Germinal center (tissue), 1 donor: ENCODE measurements at regions not wholly inside any gene's neighbourhood (a gene's known extent, or its start where the extent isn't known, plus 50 kb on each side); places are given as distances from the start of the nearest gene placed in this dataset.
"Not testable (repeated sequence)": the region's sequence is repeated elsewhere in the genome, so short reads cannot be mapped to it uniquely, and the experiment has no call there.

Source experiments
- DNase-seq: peaks from one replicate; pipeline ENCODE4 v3.0.0; 2012; ENCODE audit warnings: mixed read lengths, low spot score

DNA sequence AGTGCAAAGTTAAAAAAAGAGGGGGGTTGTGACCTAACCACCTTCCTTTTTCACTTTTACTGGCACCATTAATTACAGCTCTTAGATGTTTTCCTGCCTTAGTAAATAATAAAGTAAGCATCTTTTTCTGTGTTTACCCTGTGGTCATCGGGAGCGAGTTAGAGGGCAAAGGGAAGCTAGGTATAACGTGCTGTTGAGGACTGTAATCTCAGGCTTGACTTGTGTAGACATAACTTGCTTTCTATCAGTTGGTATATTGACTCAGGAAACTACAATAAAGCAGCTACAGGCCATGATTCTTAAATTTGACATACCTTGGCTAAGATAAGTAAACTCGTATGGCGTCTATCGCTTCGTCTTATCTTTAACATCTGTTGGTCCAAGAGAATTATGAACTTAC, 509.8 kb upstream of the CHD1 start:
- DNase-seq, result no peak

DNA sequence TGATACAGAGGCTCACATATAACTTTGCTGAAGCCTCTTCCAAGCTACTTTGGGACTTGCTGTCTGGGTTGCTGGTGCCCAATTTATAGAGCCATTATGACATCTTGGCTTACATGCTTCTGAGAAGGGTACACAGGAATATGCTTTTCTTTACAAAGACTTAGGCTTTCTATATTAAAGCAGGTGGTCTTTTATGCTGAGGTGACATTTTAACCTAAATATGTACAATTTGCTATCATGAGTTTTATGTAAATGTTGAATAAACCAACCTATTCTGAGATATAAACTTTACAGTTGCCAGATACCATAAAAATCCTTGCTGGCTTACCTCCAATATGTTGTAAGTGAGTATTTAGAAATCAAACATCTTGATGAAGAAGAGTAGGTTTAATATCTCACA, 509.2 kb upstream of the CHD1 start:
- no peak for DNase-seq

DNA sequence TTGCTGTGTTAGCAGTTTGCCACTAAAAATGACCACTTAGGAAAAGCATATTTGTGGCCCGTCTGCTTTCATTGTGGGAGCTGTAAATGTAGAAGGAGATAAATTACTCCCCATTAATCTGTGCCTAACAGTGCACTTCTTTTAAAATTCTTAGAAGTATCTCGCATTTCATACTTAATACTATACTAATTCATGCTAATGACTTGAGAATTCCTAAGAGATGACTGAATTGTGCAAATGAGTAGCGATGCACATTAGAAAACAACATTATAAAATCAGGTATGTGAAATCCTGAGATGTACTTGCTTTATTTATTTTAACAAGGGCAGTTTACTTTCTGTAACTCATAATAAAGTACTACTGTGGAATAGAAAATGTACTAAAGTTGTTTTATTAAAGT, 494.6 kb upstream of the CHD1 start:
- not testable (repeated sequence) for DNase-seq

DNA sequence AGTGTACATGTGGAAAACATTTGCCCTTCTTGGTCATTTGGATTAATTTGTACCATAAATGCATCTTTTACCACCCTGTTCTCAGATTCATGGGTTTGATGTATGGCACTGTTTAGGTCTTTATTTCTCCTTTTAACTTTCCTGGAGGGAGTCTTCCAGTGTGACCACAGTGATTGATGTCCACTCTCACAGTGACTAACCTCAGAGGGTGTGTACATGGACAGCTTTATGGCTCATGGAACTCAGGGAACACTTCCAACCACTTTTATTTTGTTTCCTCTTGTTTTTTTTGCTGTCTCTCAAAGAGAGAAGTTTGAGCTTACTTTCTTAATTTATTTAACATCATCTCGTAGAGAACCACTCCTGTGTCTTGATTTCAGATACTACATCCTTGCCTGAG, 489.8 kb upstream of the CHD1 start:
- not testable (repeated sequence) for DNase-seq

DNA sequence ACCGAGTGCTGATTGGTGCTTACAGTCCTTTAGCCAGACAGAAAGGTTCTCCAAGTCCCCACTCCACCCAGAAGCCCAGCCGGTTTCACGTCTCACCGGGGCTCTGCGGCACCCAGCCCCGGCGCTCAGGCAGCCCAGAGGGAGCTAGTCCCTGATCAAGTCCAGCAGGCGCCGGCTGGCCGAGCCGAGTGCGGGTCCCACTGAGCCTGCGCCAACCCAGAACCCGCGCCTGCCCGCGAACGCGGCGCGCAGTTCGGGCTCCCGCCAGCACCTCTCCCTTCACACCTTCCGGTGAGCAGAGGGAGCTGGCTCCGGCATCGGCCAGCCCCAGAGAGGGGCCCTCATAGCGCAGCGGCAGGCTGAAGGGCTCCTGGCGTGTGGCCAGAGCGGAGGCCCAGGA, 481.6 kb upstream of the CHD1 start:
- DNase-seq, result not testable (repeated sequence)

DNA sequence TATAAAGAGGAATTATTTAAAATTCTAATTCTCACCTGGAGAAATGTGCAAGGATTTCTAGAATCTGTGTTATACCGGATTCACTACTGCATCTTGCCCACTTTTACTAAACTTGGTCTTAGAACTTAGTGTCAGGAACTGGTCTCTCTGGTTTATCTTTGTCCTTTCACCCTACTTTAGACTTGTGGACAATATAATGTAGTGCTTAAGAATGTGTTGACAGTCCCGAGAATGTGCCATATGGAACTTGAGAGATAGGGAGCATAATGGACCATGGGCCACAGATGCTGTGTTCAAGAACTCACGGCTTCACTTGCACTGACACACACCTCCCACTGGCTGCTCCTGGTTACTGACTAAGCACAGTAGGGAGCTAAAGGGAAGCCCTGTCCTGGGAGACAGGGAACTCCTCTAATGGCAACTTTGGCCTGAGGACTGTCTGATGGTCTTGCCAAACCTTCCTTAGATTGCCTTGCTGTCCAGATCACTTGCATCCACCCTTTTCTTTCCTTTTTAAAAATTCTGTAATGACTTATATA, 476.0 kb upstream of the CHD1 start:
- DNase-seq, result not testable (repeated sequence)

DNA sequence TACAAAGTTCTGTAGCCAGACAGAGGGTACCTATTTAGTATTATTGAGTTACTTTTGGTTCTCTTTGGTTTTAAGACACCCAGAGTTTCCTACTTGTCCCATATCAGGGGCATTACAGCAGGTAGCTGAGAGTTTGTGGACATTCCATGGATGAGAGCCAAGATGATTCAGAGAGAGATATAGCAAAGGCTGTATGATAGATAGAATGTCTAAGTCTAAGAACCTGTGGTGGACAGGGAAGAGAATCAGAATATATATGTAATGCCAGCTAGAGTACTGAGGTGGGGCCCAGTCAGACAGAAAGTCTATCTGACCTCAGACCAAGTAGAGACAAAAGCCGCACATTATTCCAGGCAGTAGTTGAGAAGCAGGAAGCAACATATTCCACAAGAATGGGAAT, 471.8 kb upstream of the CHD1 start:
- not testable (repeated sequence) for DNase-seq

DNA sequence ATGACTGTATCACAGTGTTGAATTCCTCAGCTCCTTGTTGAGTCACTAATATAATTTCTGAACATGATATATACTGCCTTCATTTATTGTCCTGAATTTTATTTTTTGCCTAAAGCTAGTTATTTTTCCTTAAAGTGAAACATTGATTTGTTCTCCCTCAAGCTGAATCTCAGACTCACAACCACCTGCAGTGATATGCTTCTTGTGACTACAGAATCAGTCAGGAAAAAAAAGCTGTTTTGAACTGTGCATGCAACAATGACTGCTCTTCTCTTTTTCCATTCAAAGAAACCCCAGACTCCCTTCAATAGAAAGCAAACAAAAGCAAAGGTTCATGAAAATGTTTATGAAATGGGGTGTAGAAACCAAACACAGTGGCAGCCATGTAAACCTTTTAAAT, 470.2 kb upstream of the CHD1 start:
- no peak for DNase-seq

DNA sequence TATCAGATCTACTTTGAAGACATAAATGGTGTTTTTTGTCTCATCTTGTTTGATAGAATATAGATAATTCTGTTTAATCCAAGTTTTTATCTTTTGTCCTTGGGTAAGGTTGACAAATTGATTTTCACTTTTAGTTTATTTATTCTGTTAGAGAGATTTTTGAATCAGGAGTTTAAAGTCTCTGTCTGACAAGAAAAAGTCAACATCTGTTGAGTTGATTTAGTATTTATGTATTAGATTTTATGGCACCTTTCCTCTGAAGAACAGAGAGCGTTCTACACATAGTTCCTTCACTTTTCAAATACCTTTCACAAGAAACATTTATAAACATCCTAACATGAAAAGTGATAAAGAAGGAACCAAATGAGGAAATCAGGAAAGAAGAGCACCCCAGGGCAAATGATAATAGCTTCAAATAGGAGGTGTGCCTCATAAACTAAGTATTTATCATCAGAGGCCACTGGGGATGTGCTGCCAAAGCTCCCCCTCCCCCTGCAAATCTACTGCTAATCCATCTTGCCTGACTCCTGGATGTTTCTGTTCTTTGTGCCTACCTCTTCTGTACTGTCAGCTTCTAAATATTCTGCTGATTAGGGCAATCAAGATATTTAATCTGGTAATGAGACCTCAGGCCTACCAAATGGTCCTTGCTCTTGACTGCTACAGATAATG, 457.7 kb upstream of the CHD1 start:
- DNase-seq, result no peak

DNA sequence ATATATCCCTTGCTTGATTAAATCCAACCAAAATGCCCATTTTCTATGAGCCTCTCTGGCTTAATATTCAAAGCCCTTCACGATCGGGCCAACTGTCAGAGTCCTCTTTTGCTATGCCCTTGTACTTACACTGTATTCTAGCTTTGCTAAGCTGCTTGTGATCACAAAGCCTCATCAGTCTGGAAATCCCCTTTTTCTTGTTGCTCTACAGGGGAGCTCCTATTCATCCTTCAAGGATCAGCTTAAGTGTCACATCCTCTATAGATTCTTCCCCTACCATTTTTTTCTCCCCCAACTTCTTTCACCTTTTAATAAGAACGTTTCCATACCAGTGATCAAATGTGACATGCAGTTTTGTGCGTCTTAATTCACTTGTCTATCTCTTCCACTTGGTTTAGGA, 450.4 kb upstream of the CHD1 start:
- DNase-seq, result no peak

DNA sequence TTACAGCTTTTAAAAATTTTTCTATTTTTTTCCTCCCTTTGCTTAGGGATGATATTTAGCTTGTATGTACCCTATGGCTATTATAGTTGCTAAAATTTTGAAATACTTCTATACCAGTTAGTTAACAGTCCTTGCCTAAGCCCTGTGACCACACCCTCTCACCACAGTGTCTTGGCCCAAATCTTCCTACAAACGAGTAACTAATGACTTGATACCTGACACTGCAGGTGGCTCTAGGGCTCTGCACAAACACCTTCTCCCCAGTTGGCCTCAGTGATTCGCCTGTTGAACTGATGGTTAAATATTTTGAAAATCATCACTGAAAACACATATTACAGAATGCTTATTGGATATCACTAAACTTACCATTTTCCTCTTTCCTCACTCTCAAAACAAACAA, 449.6 kb upstream of the CHD1 start:
- DNase-seq, result no peak

DNA sequence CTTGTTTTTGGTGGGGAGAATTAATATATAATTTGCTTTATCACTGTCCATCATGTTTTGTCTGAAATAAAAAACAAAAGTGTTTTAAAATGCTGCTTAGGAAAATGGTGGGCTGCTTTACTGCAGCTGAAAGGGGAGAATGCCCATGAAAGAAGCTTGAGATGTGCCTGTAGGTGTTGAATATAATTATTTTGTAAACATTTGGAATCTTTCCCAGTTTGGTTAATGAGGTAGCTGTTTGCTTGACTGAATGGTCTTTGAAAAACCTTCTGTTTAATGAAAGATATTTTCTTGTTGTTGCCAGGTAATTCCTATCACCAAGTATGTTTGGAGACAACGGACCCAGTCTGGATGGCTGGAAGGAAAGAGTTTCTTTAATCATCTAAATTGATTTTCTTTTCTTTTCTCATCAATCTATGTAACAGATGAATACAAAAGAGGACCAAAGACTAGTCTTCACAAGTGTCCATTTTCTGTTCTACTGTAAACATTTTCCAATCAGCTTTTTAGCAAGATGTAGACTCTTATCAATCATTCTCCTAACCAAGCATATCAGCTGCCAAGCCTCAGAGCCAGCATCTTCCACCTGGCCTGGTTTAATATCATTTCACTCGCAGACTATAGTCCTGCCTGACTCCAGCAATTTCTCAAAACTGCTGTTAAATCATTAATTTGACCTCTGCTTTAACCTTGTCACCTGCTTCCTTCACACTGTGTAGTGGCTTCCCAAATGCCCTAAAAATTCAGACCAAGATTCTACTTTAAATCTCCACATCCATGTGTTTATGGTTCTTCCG, 441.2 kb upstream of the CHD1 start:
- no peak for DNase-seq

DNA sequence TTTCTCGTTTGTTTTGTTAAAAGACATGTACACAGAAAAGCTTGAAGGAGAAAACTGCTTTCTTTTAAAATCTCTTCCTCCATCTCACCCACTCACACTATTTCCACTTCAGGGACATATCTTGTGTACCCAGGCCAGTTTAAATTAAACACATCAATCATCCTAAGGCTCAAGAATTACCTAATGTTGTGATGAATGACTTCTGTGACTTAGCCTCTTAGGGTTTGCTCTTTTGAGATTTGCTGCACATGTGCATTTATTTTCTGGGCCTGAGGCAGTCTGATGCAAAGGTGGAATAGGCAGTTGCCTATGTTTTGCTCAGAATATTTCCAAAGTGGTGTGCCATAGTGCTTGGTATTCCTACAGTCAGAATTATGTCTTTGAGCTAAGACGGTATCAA, 439.9 kb upstream of the CHD1 start:
- no peak for DNase-seq

DNA sequence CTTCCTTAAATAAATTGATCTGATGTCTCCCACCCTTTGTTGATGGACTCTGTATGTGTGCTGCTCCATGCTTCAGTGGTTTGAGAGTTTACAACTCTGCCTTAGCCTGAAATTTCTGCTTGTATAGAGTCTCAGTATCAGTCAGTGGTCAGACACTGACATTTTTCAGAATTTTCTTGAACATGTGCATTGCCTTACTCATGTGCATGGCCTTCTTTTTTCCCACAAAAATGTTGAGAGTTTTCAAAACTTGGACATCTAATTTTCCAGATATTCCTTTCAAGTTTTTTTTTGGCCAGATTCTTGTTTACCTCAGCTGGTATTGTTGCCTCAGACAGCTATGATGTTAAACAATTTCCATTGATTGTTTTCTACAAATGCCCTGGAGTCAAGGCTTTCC, 427.1 kb upstream of the CHD1 start:
- DNase-seq, result no peak

DNA sequence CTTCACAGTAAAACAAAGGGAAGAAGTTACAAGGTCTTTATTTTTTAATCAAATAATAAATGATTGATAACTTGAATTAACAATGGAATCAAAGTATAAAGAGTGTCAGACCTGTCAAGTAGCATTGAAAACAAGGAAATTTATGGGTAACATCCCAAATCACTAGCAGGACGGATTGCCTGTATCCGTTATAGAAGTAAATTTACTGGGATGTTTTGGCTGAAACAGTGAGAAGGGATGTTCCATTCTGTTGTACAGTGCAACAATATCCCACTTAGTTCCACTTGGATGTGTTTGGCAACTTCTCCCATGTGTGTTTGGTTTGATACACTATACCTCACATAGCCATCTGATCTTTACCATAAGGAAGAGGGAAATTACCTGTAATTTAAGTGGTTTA, 421.0 kb upstream of the CHD1 start:
- no peak for DNase-seq

DNA sequence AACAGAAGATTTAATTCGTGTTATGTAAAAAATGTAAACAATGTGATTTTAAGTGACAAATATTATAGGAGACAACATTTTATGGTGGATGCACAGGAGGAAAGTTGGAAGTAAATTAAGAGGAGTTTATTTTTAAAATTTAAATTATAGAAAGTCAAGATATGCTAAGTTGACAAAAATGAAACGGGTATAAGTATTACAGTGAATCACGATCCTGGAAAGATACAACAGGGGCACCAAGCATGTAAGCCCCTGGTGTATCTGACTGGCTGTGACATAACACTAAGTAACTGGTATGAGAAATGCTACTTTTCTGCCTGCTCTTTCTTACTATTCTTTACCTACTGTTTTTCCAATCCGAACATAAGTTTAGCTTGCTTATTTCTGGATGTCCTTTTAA, 419.8 kb upstream of the CHD1 start:
- DNase-seq, result no peak

DNA sequence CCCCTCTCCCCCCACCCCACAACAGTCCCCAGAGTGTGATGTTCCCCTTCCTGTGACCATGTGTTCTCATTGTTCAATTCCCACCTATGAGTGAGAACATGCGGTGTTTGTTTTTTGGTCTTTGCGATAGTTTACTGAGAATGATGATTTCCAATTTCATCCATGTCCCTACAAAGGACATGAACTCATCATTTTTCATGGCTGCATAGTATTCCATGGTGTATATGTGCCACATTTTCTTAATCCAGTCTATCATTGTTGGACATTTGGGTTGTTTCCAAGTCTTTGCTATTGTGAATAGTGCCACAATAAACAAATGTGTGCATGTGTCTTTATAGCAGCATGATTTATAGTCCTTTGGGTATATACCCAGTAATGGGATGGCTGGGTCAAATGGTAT, 411.0 kb upstream of the CHD1 start:
- DNase-seq, result not testable (repeated sequence)

DNA sequence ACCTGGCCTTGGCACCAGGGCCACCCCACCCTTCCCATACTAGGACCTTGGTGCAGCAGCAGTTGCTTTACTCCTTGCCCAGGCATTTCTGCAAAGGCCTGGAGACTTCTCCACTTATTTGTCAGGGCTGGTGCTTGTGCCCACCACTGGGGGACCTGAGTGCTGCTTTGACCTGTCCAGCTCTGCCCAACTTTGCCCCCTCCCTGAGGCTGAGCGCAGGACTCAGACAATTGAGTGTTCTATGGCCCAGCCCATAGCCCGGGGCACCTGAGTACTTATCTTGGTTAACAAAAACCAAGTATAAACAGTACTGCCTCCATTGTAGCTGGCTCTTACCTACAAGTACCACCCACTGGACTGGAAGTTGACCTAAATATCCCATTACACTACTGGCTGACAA, 406.1 kb upstream of the CHD1 start:
- DNase-seq, result no peak

DNA sequence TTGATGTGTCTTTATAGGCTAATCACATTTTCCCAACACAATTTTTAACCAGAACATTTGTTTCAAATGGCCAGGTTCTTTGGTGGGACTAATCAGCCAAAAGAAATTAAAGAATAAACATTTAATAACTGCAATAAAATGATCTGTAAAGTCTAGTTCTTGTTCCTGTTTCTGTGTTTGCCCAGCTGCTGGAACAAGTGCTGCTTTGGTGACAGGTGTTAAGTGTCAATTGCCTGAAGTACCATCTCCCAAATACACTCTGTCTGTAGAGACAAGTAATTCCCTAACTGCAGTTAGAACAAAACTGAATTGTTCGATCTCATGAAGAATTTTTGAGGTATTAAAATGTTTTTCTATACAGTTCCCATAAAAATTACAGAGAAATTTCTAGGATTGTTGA, 402.3 kb upstream of the CHD1 start:
- DNase-seq, result no peak

DNA sequence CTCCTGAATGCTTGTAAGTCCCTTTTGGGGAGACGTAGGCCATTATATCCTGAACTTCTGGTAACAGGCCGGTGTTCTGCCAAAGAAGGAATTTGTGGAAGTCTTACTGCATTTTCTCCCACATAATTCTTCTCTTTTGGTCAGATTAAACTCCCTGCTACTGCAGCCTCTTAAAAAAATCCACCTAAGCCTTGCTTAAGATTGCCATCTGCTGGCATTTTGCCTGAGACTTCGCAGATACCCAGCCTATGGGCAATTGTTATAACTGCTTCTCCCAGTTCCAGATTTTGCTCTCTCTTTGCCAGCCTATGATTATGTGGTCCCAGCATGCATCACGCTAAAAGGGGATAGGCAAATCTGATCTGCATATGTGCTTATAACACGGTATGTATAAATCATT, 391.6 kb upstream of the CHD1 start:
- DNase-seq, result no peak

DNA sequence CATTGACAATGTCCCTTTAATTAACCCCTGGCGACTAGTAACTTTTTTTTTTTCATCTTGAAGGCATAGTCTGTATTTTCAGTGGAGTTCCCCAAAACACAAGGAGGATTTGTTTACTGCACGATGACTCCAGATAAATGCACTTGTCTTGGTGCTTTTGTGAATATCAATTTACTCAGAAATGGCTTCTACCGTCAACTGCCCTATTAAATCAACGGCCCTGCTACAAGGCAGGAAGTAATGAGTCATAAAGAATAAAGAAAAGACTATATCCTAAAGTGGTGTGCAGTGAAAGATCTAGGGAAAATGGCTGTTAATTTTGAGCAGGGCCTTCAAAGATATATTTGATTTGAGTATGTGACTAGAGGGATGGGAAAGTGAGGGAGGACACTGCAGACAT, 388.3 kb upstream of the CHD1 start:
- DNase-seq, result no peak

DNA sequence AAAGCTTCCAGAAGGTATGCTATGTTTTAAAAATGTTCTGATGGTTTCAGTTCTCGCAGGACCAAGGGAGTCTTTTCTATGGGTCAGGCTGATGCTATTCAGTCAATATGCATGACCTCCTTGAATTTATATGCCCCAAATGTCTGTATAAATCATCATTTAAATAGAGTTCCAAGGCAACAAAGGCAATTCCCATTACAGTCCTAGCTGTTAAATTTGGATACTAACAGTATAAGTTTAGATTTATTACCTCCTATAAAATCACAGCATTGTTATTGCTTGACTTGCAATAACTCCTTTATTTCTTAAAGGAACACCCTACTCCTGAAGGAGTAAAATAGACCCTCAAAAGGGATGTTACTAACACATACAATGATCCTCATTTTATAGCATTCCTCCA, 387.7 kb upstream of the CHD1 start:
- no peak for DNase-seq

DNA sequence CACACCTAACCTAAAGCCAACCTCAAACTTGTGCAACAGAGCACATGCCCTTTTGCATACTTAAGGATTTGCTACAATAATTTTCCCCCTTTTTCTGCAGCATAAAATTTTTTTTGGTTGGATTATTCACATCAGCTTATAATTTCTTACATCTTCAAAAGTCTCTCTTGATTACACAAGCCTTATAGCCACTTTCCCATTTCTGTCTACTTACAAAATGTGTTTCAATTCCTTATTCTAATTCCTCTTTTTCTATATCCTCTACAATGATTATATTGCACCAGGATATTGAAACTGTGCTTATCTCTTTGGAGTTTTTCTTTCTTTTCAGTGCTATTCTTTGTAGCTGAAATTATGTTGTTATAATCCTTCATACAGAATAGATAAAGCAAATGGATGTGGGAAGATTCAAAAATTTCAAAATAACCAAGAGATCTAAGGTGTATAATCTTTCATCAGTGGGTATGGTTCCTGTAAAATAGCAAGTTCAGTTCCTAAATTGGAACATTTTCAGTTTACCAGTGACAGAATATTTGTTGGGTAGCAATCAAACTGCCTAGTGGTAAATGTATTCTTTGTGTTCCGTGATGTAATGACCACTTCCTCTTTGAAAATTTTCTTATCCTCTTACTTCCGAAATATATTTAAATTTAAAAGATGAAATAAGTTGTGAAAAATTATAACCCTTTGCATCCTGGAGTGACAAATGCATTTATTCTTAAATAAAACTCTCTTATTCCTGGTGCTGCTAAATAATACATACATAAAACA, 386.8 kb upstream of the CHD1 start:
- DNase-seq, result no peak
